KMS-11 (cell line): ENCODE measurements at regions not wholly inside any gene's neighbourhood (a gene's known extent, or its start where the extent isn't known, plus 50 kb on each side); places are given as distances from the start of the nearest gene placed in this dataset.

Experiments used
- H2AFZ ChIP-seq: fragments of 200-600 bp; sonication (generic); 2 replicates; pipeline ENCODE4 v1.6.1; 2016; ENCODE audit warnings: antibody characterized with exemption, mixed run types, low read depth
- H3K27ac ChIP-seq: fragments of 200-600 bp; sonication (generic); 2 replicates; pipeline ENCODE4 v1.6.1; 2016; ENCODE audit warnings: mild to moderate bottlenecking, mixed run types
- H3K27me3 ChIP-seq: fragments of 200-600 bp; sonication (generic); 2 replicates; pipeline ENCODE4 v1.6.1; 2017; ENCODE audit warnings: mild to moderate bottlenecking, low read depth, mixed run types, moderate library complexity; ENCODE audit not compliant: insufficient read depth
- H3K36me3 ChIP-seq: fragments of 200-600 bp; sonication (generic); 2 replicates; pipeline ENCODE4 v1.6.1; 2017; ENCODE audit warnings: mild to moderate bottlenecking, mixed run types; ENCODE audit not compliant: insufficient read depth
- H3K4me1 ChIP-seq: fragments of 200-600 bp; sonication (generic); 2 replicates; pipeline ENCODE4 v1.6.1; 2016; ENCODE audit warnings: mild to moderate bottlenecking, low read depth, mixed run types; ENCODE audit not compliant: poor library complexity, severe bottlenecking
- H3K4me2 ChIP-seq: fragments of 200-600 bp; sonication (generic); 2 replicates; pipeline ENCODE4 v1.7.0; 2016; ENCODE audit warnings: mild to moderate bottlenecking, mixed run types
- H3K4me3 ChIP-seq: fragments of 200-600 bp; sonication (generic); IDR thresholded peaks from 2 replicates; pipeline ENCODE4 v1.6.1; 2017; ENCODE audit warnings: low read depth, low read length, mixed read lengths; ENCODE audit not compliant: insufficient read depth
- H3K79me2 ChIP-seq: fragments of 200-600 bp; sonication (generic); 2 replicates; pipeline ENCODE4 v1.6.1; 2016; ENCODE audit warnings: low read depth, mixed run types; ENCODE audit not compliant: insufficient read depth
- H3K9ac ChIP-seq: fragments of 200-600 bp; sonication (generic); 2 replicates; pipeline ENCODE4 v1.6.1; 2016; ENCODE audit warnings: mild to moderate bottlenecking, mixed run types
- H4K20me1 ChIP-seq: fragments of 200-600 bp; sonication (generic); 2 replicates; pipeline ENCODE4 v1.6.1; 2016; ENCODE audit warnings: mild to moderate bottlenecking, mixed run types; ENCODE audit not compliant: insufficient read depth
- CTCF ChIP-seq: fragments of 200-600 bp; sonication (generic); conservative IDR thresholded peaks from 2 replicates; pipeline ENCODE4 v1.6.1; 2017; ENCODE audit warnings: low read depth, mild to moderate bottlenecking, antibody characterized with exemption, low read length, moderate library complexity, mixed read lengths

DNA sequence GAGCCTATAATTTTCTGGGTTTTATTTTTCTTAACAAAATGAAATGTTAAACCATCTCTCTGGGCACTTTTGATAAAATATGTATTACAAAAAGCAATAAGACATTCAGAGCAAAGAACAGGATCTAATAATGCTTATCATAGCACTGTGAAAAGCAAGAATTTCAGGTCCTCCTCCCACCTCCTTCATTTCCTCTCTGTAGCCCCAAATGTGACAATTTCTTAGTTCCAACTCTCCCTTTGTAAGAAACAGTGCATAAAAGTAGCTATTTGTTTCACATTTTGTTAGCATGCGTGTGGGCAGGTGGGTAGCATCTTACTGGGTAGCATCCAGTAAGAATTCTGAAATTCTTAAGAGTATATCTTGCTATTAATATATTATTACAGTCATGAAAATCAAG, 130.9 kb upstream of the RASA1 start:
- H3K9ac ChIP-seq: no peak overlapping the region
- TF ChIP-seq CTCF: no peak
- H3K4me2 ChIP-seq: no peak overlapping the region
- H3K79me2 ChIP-seq: no peaks in the 10 kb centered on the region
- no peak overlapping the region for H2AFZ ChIP-seq
- no peak overlapping the region for H3K4me3 ChIP-seq
- H3K4me1 ChIP-seq: no peaks in the 10 kb centered on the region
- no peaks in the 10 kb centered on the region for H3K36me3 ChIP-seq
- H3K27ac ChIP-seq: no peak overlapping the region
- no peaks in the 10 kb centered on the region for H4K20me1 ChIP-seq
- H3K27me3 ChIP-seq: no peaks in the 10 kb centered on the region

GRCh38 chr5:87137283-87137682, 130.4 kb upstream of the RASA1 start:
- Histone ChIP-seq H3K36me3 (no peaks in the 10 kb centered on the region), H3K4me1 (no peaks in the 10 kb centered on the region), H3K4me2 (no peak overlapping the region), H3K9ac (no peak overlapping the region), H3K27ac (no peak overlapping the region), H3K4me3 (no peak overlapping the region), H2AFZ (no peak overlapping the region), H4K20me1 (no peaks in the 10 kb centered on the region), H3K79me2 (no peaks in the 10 kb centered on the region), H3K27me3 (no peaks in the 10 kb centered on the region)
- no peak for TF ChIP-seq CTCF

DNA sequence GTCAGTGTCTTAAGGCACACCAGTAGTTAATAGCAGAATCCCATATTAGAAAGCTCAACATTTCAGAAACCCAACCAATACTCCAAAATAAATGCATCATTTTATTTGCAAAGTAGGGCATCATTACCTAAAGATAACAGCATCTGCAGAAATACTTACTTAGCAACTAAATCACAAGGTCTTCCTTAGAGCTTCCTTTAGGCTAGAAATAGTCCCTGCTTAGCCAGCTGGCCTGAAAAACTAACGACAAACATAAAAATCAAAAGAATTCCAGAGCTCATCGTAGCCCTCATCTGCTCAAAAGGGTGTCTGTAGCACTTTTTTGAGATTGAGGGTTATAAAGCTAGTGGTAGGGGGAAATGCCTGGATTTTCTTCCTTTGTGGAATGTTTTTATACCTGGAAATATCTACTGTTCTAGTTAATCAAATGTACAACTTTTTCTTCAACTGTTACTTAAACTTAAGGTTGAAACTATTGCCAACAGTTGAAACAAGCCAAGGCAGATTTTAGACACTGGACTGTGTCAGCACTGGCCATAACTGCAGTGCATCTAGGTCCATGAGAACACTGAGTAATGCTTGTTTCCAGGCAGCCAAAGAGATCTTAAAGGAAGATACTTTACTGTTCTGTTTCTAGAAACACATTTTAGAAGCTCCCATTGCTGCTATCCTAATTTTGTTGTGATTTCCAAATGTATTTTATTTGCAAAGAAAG, 129.4 kb upstream of the RASA1 start:
- no peaks in the 10 kb centered on the region for H3K79me2 ChIP-seq
- H3K4me2 ChIP-seq: no peak overlapping the region
- H3K4me3 ChIP-seq: no peak overlapping the region
- no peak overlapping the region for H3K27ac ChIP-seq
- H2AFZ ChIP-seq: no peak overlapping the region
- no peak overlapping the region for H3K9ac ChIP-seq
- H4K20me1 ChIP-seq: no peaks in the 10 kb centered on the region
- H3K4me1 ChIP-seq: no peaks in the 10 kb centered on the region
- TF ChIP-seq CTCF: no peak
- no peaks in the 10 kb centered on the region for H3K36me3 ChIP-seq
- H3K27me3 ChIP-seq: no peaks in the 10 kb centered on the region

DNA sequence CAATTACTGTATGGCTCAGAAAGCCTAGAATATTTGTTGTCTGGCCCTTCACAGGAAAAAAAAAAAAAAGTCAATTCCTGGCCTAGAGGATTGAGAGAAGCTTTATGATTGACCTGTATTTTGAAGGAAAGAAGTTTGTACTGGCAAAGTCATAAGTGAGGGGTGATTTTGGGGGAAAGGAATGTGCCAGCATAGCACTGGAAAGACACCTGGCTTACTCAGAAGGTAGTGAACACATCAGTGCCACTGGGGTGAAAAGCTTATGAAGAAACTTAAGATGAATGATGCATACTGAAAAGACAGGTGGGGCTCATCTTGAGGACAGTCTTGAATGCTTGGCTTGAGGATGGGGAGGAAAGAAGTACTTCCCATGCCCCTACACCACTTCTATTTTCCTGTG, 127.9 kb upstream of the RASA1 start:
- Histone ChIP-seq H4K20me1 (no peaks in the 10 kb centered on the region), H2AFZ (no peak overlapping the region), H3K4me3 (no peak overlapping the region), H3K27ac (no peak overlapping the region), H3K4me2 (no peak overlapping the region), H3K9ac (no peak overlapping the region), H3K27me3 (no peaks in the 10 kb centered on the region), H3K36me3 (no peaks in the 10 kb centered on the region), H3K4me1 (no peaks in the 10 kb centered on the region), H3K79me2 (no peaks in the 10 kb centered on the region)
- TF ChIP-seq CTCF: no peak
